Retina (tissue), 1 donor: ENCODE measurements at regions not wholly inside any gene's neighbourhood (a gene's known extent, or its start where the extent isn't known, plus 50 kb on each side); places are given as distances from the start of the nearest gene placed in this dataset.
A peak's percentile ranks its signal among the peaks of the same experiment; 100 is the strongest.

Source experiments
- DNase-seq: peaks from one replicate; pipeline ENCODE4 v3.0.0-alpha.2; 2016

DNA sequence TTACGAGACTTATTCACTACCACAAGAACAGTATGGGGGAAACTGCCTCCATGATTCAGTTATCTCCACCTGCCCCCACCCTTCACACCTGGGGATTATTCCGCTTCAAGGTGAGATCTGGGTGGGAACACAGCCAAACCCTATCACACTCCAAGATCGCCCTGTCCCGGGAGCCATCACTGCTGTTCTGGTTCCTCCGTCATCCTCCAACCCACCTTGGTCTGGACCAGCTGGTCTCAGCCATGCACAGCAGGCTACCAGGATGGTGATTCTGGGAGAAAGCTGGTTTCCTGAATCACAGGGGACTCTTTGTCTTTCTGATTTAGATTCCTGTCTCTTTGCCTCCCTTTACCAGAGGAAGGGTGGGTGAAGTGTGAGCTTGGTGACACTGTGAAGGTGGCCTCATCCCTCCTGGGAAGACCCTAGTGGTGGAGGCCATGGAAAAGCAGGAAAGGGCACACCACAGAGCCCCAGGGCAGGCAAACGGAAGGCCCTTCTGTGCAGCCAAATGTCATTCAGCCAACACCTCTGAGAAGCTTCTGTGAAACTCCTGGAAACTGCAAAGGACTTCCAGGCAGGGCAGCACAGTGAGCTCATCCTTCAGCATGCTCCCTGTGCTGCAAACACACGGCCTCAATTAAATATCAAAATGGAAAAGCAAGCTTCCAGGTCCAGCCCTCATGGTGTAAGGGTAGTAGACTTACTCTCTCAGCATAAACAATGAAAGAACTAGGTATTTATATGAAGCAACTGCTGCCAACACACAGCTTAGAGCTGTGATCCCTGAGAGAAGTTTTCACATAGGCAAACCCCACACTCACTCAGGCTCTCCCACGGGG is 169.8 kb downstream of the ANKRD60 start:
- no peak for DNase-seq

DNA sequence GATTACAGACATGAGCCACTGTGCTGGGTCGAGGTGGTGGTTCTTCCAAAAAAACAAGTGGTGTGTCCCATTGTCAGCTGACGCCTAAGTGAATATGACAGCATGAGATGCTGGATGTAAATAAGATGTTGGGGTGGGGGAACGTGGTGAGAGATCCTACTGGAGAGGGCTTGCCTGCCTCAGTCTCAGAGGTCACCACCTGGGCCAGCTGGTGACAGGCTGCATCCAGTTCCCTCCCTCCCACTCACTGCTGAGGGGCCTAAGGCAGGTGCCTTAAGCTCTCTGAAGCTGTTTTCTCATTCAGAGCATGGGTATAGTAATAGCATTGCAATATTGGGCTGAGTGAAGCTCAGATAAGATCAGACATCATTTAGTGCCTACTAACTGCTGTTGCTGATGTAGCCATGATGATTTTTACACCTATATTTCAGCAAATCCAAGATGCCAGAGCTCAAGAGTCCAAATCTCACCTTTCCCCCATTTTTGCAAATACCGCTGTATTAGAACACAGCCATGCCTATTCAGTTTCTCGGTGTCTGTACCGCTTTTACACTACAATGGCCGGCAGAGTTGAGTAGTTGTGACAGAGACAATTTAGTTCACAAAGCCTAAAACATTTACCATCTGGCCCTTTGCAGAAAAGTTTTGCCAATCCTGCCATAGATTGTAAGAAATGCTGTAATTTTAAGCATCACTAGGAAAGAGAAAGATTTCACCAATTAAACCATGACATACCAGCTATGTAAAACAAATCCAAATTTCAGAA is 171.3 kb downstream of the ANKRD60 start:
- peak; percentile 63 for DNase-seq

GRCh38 chr20:58056021-58056591 is 172.3 kb downstream of the ANKRD60 start:
- DNase-seq: no peak

DNA sequence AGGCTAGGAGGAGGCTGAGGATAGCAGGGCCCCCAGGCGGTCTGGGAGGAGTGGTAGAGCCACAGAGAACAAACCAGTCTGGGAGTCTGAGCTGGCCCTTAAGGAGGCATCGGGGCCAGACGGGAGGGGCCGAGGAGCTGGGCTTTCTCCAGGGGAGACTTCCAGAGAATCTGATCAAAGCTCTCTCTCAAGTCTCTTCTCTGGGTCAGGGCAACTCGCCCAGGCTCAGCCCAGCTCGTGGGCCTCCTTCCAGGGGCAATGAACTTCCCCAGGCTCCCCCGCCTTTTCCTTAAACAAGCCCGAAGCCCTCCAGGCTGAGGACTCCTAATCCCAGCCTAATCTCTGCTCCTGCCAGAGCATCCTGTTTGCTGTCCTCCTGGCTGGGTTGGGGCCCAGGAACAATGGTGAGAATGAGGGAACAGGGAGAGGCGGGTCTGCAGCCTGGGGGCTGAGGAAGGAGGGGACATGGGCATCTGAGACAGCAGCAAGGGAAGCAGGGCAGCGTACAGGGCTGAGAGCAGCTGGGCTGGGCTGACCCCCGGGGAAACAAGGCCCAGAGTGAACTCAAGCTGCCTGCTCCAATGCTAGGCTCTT is 173.6 kb downstream of the ANKRD60 start:
- DNase-seq: peak; percentile 81

DNA sequence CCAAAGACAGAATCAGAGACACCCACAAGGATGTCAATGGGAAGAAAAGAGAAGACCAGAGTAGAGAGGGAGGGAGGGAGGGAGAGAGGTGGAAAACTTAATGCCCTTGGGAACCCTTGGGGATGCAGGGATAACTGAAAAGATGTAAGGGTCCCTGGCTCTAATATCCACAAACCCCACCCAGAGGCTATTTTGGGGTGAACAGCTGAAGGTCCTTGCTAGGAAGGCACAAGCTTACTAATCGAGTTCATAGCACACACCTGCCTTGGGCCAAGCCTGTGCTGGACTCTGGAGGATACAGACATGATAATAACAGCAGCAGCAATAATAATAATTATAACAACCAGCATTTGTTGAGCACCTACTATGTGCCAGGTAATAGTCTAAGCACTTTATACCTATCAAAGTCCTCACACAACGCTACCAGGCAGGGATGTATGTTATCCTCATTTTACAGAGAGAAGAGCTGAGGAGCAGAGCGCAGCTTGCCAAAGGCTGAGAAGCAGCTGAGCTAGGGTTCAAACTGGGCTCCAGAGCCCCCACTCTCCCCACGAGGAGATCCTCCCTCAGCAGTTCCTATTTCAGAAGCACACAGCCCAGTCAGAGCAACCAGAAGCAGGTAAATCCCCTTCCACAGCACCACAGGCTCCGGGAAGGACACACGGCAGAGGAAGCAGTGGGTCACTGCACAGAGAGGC is 174.2 kb downstream of the ANKRD60 start:
- no peak for DNase-seq

GRCh38 chr20:58053391-58054055 is 174.9 kb downstream of the ANKRD60 start:
- DNase-seq: no peak

DNA sequence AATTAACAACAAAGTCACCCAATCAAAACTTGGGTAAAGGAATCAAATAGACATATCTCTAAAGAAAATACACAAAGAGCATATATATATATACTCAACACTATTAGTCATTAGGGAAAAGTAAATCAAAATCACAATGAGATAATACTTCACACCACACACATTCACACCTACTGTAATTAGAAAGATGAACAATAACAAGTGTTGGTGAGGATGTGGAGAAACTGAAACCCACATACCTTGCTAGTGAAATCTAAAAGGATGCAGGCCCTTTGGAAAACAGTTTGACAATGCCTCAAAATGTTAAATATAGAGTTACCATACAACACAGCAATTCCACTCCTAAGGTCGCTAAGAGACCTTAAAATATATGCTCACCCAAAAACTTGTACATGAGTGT is 177.1 kb downstream of the ANKRD60 start:
- no peak for DNase-seq

DNA sequence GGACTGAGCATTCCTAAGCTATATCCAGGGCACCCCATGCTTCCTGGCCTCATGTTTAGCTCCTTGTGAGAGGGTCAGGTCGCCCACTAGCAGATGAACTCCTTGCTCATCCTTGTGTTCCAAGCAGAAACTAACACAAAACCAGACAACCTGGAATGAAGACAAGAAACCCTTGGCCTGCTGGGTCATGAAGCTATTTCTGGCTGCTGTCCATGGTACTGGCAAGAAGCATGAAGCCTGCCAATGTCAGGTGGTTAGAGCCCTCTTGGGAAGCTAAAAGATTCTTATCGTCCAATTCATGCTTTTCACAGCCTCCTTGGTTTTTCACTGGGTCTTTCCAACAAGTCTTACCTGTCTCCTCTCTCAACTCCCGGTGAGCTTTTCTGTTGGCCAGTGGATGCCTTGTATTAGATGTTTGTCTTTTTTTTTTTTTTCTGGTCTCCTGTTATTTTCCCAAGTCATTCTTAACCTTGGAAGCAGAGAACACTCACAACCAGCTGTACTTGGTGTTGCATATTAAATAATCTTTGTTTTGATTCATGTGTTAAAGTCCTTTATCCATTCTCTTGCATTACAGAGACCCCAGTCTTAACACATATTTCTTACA is 180.3 kb downstream of the ANKRD60 start:
- no peak for DNase-seq

DNA sequence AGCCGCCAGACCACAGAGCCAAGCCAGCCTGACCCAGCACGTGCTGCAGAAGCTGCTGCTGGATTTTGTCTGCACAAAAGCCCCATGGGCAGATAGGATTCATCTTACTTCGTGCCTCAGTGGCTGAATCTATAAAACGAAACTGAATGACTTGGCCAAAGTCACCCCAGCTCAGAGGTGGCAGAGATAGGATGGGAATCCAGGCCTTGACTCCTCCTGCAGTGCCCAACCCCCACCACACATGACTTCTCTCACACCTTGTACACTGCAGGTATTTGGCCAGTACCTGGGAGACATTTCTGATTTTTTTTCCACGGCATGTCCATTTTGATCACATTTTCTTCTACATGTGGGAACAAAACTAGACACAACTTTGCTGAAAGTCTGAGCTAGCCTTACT is 182.1 kb downstream of the ANKRD60 start:
- DNase-seq: no peak

DNA sequence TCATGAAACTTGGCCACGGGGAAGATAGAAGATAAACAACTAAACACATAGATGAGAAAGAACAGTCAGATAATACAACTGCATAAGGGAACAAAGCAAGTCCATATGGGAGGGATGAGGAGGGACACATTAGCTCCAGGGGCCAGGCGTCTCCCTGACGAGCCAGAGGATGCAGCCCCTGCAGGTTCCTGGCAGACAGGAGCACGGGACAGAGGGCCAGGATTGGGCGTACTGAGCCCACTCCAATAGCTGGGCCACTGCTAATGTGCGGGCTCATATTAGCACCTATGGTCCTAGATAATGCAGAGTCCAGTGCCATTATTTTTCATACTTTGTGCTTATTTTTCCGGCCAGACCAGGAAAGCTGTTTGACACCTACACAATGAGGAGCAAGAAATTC is 182.9 kb downstream of the ANKRD60 start:
- no peak for DNase-seq

- DNase-seq: no peak
Measured at GRCh38 chr20:58044931-58045555, 183.4 kb downstream of the ANKRD60 start.

DNA sequence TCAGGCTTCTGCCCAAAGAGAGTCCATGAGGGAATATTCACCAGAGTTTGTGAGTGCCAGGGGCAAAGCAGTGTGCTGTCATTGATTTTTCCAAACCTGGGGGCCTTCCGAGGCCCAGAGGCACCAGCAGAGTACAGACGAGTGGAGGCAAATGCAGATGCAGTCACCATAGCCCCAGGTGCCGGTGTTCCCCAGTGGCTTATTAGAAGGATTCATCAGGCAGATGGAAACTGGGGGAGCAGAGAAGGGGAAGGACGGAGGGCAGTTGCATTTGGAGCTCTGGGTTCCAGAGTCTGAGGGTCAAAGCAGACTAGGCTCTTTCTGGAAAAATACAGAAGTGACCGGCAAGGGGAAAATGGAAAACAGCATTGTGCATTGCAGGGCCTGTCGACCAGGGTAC is 184.2 kb downstream of the ANKRD60 start:
- no peak for DNase-seq

DNA sequence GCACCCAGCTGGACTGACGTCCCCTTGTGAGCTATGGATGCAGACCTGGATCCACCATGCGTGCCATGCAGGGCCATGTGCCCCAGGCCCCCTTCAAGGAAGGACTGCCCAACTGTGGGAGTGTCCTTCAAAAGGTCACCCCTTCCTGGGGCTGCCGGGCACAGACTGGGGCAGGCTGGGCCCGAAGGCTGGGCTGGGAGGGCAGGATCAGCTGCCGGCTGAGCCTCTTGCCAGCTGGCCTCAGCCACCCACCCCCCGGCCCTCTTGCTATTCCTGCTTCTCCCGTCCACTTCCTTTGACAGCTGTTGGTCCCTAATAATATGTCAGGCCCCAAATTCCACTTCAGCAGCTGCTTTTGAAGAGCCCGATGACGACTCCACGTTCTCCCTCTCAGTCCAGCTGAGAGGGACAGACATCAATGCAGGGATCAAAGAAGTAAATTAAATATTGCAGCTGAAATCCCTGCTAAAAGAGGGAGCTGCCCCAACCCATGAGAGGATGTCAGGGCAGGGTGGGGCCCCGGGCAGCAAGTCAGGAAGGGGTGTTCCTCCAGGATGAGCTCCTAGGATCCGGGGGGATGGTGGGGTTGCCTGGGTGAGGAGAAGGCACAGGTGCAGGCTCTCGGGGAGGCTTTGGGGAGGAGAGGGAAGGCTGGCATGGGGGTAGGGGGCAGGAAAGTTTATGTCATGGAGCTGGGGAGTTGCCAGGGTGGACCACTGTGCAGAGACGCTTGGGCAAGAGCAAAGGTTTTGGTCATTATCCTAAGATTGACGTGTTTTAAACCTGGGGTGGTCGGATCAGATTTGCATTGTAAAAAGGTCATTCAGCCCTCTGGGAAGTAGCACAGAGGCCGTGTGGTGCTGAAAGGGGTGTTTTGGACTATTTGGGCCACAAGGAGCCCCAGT is 185.0 kb downstream of the ANKRD60 start:
- no peak for DNase-seq

GRCh38 chr20:58042591-58042990 is 185.9 kb downstream of the ANKRD60 start:
- no peak for DNase-seq

GRCh38 chr20:58040447-58041290 is 187.8 kb downstream of the ANKRD60 start:
- no peak for DNase-seq

GRCh38 chr20:58039274-58040092 is 189.0 kb downstream of the ANKRD60 start:
- peak; percentile 79 for DNase-seq

- peak; percentile 0 for DNase-seq
Measured at GRCh38 chr20:58038123-58038654, 190.3 kb downstream of the ANKRD60 start.

GRCh38 chr20:58037631-58038030 is 190.8 kb downstream of the ANKRD60 start:
- peak; percentile 0 for DNase-seq
